Thyroid gland (tissue), 4 donors: ENCODE measurements at regions not wholly inside any gene's neighbourhood (a gene's known extent, or its start where the extent isn't known, plus 50 kb on each side); places are given as distances from the start of the nearest gene placed in this dataset.

Source experiments
- CTCF ChIP-seq, 6 experiments: fragments of 200-600 bp in 3 of 6; fragments of 450-650 bp in 3 of 6; sonication (generic) in 3 of 6; IDR thresholded peaks; one replicate each; pipeline ENCODE4 v1.5.1; 2016 to 2019; ENCODE audit warnings: antibody characterized with exemption in 6 of 6, mild to moderate bottlenecking in 2 of 6, inconsistent platforms in 1 of 6, moderate library complexity in 1 of 6
- POLR2A ChIP-seq, 2 donors: fragments of 450-650 bp; IDR thresholded peaks; one replicate each; pipeline ENCODE4 v1.6.1; 2017; ENCODE audit warnings: antibody characterized with exemption in 2 of 2, mild to moderate bottlenecking in 2 of 2, moderate library complexity in 1 of 2

DNA sequence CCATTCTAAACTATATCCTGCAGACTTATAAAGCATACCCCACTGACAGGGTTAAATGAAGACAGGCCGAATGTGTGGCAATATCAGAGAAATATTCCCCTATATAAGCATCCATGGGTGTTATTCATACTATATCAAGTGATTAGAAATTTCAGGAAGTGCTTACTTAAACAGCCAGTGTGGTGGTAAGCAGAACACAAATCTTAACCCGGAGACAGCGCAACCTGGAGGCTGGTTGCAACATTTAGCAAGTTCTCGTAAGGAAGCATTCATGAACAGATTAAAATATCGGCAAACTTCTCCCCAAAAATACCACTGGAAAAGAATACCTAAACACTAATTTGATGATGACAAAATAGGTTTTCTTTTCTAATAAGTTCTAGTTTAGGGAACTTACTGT, 261.2 kb downstream of the CBLL2 start:
- TF ChIP-seq POLR2A (IDR thresholded peaks at IDR 0.05) (no peak), CTCF (IDR thresholded peaks at IDR 0.05) (no peak)
